A673 (cell line): ENCODE measurements at regions not wholly inside any gene's neighbourhood (a gene's known extent, or its start where the extent isn't known, plus 50 kb on each side); places are given as distances from the start of the nearest gene placed in this dataset.

Experiments
- BruUV-seq: library from RNA; stranded (reverse); fragments of 400-500 nt; replicated peaks from 2 replicates; lab custom pipeline; 2021; lab: Mats Ljungman, UMichigan
- CTCF ChIA-PET: fragments of 300-600 bp; sonication (Branson Sonifier 250); formaldehyde crosslinking; loops from one replicate; lab custom pipeline; 2022; ENCODE audit warnings: antibody characterized with exemption; lab: Charles Lee
- POLR2A ChIA-PET: fragments of 300-600 bp; sonication (Branson Sonifier 250); formaldehyde crosslinking; loops from one replicate; lab custom pipeline; 2022; ENCODE audit warnings: antibody characterized with exemption; ENCODE audit not compliant: low non-redundant PET; lab: Charles Lee
- DNase-seq: peaks from one replicate; pipeline ENCODE4 v3.0.0-alpha.2; 2015; ENCODE audit warnings: low spot score
- H3K27ac ChIP-seq: fragments of 200-600 bp; sonication (generic); 2 replicates; pipeline ENCODE4 v1.5.1; 2016; ENCODE audit warnings: mixed run types, low read depth, mild to moderate bottlenecking, mixed read lengths, antibody characterized with exemption, low read length; ENCODE audit not compliant: poor library complexity, severe bottlenecking
- H3K27me3 ChIP-seq: fragments of 200-600 bp; sonication (generic); replicated peaks from 2 replicates; pipeline ENCODE4 v1.6.1; 2017; ENCODE audit warnings: mixed run types, low read depth, mild to moderate bottlenecking, mixed read lengths, antibody characterized with exemption, low read length; ENCODE audit not compliant: insufficient read depth, poor library complexity
- H3K36me3 ChIP-seq: fragments of 200-600 bp; sonication (generic); 2 replicates; pipeline ENCODE4 v1.6.1; 2016; ENCODE audit warnings: mixed run types, mild to moderate bottlenecking, mixed read lengths, antibody characterized with exemption, low read length; ENCODE audit not compliant: insufficient read depth, poor library complexity, severe bottlenecking
- H3K4me1 ChIP-seq: fragments of 200-600 bp; sonication (generic); 2 replicates; pipeline ENCODE4 v1.6.1; 2017; ENCODE audit warnings: mixed run types, mild to moderate bottlenecking, mixed read lengths, antibody characterized with exemption, low read length; ENCODE audit not compliant: insufficient read depth, poor library complexity, severe bottlenecking
- H3K4me3 ChIP-seq: fragments of 200-600 bp; sonication (generic); 2 replicates; pipeline ENCODE4 v1.5.1; 2016; ENCODE audit warnings: low read depth, mixed run types, mild to moderate bottlenecking, mixed read lengths, low read length; ENCODE audit not compliant: poor library complexity, severe bottlenecking
- H3K9me3 ChIP-seq: fragments of 200-600 bp; sonication (generic); 2 replicates; pipeline ENCODE4 v1.6.1; 2016; ENCODE audit warnings: mixed run types, low read depth, mild to moderate bottlenecking, mixed read lengths, antibody characterized with exemption, low read length; ENCODE audit not compliant: poor library complexity, severe bottlenecking
- EZH2 ChIP-seq: fragments of 200-600 bp; sonication (generic); IDR thresholded peaks from 2 replicates; pipeline ENCODE4 v1.6.1; 2017; ENCODE audit warnings: borderline replicate concordance, low read depth, mild to moderate bottlenecking, mixed read lengths, antibody characterized with exemption, low read length; ENCODE audit not compliant: poor library complexity, severe bottlenecking
- intact Hi-C: fragments of 100-400 bp; cut with micrococcal nuclease; formaldehyde crosslinking; loops from one replicate; pipeline ENCODE4 v1.10.0; 2022; ENCODE audit not compliant: unreplicated experiment
- TF ChIP-seq, protein P1 (sequence below): fragments of 300-800, 200-600 bp; sonication (generic); conservative IDR thresholded peaks from 2 replicates; pipeline ENCODE4 v1.5.1; 2017; ENCODE audit warnings: low read depth, mild to moderate bottlenecking, antibody characterized with exemption, low read length, moderate library complexity, mixed read lengths

DNA sequence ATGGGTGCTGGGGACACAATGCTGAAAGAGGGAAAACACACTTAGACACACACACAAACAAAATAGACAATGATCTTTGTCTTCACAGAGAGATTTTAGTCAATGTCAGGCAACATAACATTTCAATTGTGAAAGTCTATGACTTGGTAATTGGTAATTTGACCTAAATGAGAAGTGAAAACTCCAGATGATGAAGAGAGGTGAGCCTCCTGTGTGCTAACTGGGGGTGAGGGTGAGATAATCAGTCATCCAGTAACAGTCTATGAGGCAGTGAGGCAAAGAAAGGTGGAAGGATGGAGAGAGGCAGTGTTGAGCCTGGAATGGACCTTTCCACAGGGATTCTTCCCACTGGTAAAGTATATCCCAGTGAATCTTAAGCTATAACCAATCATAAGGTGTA lies 744.2 kb downstream of the MAFB start:
- TF ChIP-seq, protein P1, sequence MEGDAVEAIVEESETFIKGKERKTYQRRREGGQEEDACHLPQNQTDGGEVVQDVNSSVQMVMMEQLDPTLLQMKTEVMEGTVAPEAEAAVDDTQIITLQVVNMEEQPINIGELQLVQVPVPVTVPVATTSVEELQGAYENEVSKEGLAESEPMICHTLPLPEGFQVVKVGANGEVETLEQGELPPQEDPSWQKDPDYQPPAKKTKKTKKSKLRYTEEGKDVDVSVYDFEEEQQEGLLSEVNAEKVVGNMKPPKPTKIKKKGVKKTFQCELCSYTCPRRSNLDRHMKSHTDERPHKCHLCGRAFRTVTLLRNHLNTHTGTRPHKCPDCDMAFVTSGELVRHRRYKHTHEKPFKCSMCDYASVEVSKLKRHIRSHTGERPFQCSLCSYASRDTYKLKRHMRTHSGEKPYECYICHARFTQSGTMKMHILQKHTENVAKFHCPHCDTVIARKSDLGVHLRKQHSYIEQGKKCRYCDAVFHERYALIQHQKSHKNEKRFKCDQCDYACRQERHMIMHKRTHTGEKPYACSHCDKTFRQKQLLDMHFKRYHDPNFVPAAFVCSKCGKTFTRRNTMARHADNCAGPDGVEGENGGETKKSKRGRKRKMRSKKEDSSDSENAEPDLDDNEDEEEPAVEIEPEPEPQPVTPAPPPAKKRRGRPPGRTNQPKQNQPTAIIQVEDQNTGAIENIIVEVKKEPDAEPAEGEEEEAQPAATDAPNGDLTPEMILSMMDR, result no peak
- no peak for TF ChIP-seq EZH2
- Histone ChIP-seq H3K27me3 (no peaks in the 10 kb centered on the region), H3K4me3 (no peak overlapping the region), H3K9me3 (no peaks in the 10 kb centered on the region), H3K4me1 (no peaks in the 10 kb centered on the region), H3K36me3 (no peaks in the 10 kb centered on the region), H3K27ac (no peak overlapping the region)
- ChIA-PET CTCF (no interaction called here), POLR2A (no interaction called here)
- DNase-seq, result no peak
- intact Hi-C loops, result no loop called here
- no TSS peak for BruUV-seq

DNA sequence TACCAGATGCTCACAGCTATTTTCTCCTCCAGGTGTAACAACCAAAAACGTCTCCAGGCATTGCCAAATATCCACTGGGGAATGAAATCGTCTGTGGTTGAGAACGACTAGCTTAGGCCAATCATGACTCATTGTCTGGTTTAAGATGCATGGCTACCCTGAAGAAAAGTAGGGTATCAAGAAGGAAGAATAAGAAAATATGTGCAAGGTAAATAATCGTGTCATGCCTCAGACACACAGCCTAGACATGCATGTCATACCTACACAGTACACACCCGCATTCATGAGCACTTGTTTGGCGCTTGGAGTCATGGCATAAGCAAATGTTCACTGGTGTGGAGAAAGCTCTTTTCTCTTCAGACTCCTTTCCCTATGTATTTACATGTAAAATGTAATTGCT lies 745.7 kb downstream of the MAFB start:
- no TSS peak for BruUV-seq
- Histone ChIP-seq H3K27me3 (no peaks in the 10 kb centered on the region), H3K27ac (no peak overlapping the region), H3K4me1 (no peaks in the 10 kb centered on the region), H3K9me3 (no peaks in the 10 kb centered on the region), H3K4me3 (no peak overlapping the region), H3K36me3 (no peaks in the 10 kb centered on the region)
- intact Hi-C loops, result no loop called here
- POLR2A ChIA-PET, result interaction anchor here (0.6 kb wide), 1 partner anchor 643 kb away, joined by 3 read pairs; no protein-coding TSS in a partner anchor
- TF ChIP-seq, protein P1, result no peak
- no peak for TF ChIP-seq EZH2
- CTCF ChIA-PET, result no interaction called here
- no peak for DNase-seq

DNA sequence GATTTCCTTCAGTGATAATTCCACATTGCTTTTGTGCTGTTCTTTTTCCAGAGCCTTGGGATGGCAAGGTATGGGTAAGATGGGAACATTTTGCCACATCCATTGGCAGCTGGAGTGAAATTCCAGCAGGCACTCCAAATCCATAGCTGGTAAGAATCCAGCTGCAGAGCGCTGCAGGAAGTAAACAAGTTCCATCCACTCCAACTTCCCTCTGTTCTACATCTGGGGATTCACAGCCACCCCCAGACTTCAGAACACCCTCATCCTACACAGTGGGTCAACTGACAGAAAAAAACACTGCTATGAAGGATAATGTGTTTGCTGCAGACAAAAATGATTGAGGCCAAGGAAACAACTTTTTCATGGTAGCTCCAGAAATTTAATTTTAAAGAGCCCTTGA lies 747.8 kb downstream of the MAFB start:
- BruUV-seq, result no TSS peak
- no peak for DNase-seq
- Histone ChIP-seq H3K27me3 (no peaks in the 10 kb centered on the region), H3K27ac (no peak overlapping the region), H3K4me1 (no peaks in the 10 kb centered on the region), H3K36me3 (no peaks in the 10 kb centered on the region), H3K4me3 (no peak overlapping the region), H3K9me3 (no peaks in the 10 kb centered on the region)
- intact Hi-C loops, result no loop called here
- no peak for TF ChIP-seq EZH2
- TF ChIP-seq, protein P1, result no peak
- ChIA-PET POLR2A (no interaction called here), CTCF (no interaction called here)
